BJ (cell line): ENCODE measurements at regions not wholly inside any gene's neighbourhood (a gene's known extent, or its start where the extent isn't known, plus 50 kb on each side); places are given as distances from the start of the nearest gene placed in this dataset.

Experiments
- CTCF ChIA-PET: fragments of 350-600 bp; formaldehyde crosslinking; extraction: SDS; loops from one replicate; lab custom pipeline; 2021; ENCODE audit warnings: antibody characterized with exemption, inconsistent platforms; lab: Yijun Ruan, JAX
- POLR2A ChIA-PET: fragments of 300-600 bp; sonication (Branson Sonifier 250); formaldehyde crosslinking; extraction: SDS; loops from one replicate; lab custom pipeline; 2021; ENCODE audit warnings: antibody characterized with exemption; lab: Charles Lee
- DNase-seq: peaks from one replicate; pipeline ENCODE4 v3.0.0-alpha.2; 2011; ENCODE audit warnings: low read depth
- H3K27me3 ChIP-seq: 2 replicates; pipeline ENCODE4 v1.6.0; 2011; ENCODE audit warnings: low read length; ENCODE audit not compliant: control insufficient read depth, insufficient read depth
- H3K36me3 ChIP-seq: 2 replicates; pipeline ENCODE4 v1.5.1; 2011; ENCODE audit warnings: low read length; ENCODE audit not compliant: control insufficient read depth, insufficient read depth
- H3K4me3 ChIP-seq: 2 replicates; pipeline ENCODE4 v1.5.1; 2011; ENCODE audit warnings: low read depth, mild to moderate bottlenecking, control low read depth, low read length
- TF ChIP-seq, protein P1 (sequence below): IDR thresholded peaks from 2 replicates; pipeline ENCODE4 v1.5.1; 2011; ENCODE audit warnings: low read depth, mild to moderate bottlenecking, control low read depth, inconsistent platforms, low read length, moderate library complexity; ENCODE audit not compliant: insufficient read depth

DNA sequence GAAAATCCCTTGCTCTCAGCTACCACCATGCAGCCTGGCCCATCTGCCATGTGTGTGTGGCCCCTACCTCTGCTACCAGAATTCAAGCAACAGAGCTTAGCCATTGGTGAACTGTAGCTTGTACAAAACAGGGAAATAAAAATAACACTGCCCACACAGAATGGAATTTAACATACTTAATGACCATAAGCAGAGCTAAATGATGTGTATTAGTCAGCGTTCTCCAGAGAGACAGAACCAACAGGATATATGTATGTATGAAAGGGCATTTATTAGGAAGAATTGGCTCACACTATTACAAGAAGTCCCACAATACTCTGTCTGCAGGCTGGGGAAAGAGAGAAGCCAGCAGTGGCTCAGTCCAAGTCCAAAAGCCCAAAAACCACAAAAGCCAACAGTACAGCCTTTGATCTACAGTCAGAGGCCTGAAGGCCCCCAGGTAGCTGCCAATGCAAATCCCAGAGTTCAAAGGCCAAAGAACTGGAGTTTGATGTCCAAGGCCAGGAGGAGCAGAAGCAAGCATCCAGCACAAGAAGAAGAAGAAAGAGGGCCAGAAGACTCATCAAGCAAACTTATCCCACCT, 318.8 kb downstream of the DNAH5 start:
- CTCF ChIA-PET = no interaction called here
- Histone ChIP-seq H3K27me3 (no peaks in the 10 kb centered on the region), H3K36me3 (no peaks in the 10 kb centered on the region), H3K4me3 (no peak overlapping the region)
- DNase-seq = no peak
- POLR2A ChIA-PET = no interaction called here
- TF ChIP-seq, protein P1, sequence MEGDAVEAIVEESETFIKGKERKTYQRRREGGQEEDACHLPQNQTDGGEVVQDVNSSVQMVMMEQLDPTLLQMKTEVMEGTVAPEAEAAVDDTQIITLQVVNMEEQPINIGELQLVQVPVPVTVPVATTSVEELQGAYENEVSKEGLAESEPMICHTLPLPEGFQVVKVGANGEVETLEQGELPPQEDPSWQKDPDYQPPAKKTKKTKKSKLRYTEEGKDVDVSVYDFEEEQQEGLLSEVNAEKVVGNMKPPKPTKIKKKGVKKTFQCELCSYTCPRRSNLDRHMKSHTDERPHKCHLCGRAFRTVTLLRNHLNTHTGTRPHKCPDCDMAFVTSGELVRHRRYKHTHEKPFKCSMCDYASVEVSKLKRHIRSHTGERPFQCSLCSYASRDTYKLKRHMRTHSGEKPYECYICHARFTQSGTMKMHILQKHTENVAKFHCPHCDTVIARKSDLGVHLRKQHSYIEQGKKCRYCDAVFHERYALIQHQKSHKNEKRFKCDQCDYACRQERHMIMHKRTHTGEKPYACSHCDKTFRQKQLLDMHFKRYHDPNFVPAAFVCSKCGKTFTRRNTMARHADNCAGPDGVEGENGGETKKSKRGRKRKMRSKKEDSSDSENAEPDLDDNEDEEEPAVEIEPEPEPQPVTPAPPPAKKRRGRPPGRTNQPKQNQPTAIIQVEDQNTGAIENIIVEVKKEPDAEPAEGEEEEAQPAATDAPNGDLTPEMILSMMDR = no peak

DNA sequence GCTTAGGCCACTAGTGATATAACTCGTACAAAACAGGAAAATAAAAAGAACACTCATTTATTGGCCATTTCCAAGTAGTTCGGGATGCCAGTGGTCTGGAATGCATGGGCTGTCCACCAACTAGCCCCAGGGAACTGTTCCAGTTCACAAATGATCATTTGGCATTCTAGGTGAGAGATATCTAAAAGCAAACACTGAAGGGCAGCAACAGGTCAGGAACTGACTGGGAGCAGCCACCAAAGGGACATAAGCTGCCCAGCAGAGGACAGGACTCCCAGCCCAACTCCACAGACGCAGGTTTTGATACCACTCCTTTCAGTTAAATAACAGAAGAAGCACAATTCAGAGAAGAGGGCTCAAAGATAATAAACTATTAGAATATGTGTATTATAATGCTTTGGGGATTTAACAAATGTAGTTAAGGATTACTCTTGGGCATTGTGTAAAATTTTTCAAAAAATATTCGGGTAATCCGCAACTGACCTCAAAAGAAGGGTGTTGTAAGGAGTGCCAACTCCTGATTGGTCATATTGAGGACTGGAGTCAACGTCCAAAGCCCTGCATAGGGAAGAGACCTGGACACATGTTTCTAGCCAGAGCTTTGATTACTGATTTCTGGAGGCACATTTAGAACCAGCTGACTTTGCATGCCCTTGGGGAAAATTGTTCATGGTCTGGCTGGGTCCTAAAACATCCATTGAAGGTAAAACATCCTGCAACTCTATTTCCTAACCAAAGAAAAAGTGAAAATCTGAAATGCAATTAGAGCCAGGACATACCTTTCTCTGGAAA, 320.0 kb downstream of the DNAH5 start:
- CTCF ChIA-PET = no interaction called here
- H3K36me3 ChIP-seq = no peaks in the 10 kb centered on the region
- no peak for DNase-seq
- no peaks in the 10 kb centered on the region for H3K27me3 ChIP-seq
- H3K4me3 ChIP-seq = no peak overlapping the region
- POLR2A ChIA-PET = no interaction called here
- TF ChIP-seq, protein P1 = no peak

DNA sequence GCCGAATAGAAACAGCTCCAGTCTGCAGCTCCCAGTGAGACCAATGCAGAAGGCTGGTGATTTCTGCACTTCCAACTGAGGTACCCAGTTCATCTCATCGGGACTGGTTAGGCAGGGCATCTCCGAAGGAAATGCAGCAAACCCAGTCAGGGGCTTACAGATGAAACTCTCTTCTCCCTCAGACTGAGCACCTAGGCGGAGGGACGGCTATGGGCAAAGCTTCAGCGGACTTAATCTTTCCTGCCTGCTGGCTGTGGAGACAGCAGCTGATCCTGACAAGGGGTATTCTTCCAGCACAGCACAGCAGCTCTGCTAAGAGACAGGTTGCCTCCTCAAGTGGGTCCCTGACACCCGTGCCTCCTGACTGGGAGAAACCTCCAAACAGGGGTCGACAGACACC, 330.9 kb downstream of the DNAH5 start:
- POLR2A ChIA-PET = no interaction called here

DNA sequence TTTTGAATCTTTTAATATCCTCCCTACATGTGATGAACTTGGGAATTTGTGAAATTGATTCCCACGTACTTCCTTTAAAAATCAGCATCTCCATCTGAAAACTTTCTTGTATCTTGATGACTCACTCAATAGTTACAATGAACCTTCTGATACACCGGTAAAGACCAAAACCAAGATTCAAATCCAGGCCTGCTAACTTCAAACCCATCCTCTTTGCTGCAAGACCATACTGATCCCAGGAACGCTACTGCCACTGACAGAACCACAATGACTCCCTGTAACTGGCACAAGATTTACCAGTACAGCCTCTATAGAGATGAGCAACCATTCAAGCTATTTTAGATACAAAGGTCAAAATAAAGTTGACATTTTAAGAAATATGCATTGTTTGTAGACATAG, 332.9 kb downstream of the DNAH5 start:
- CTCF ChIA-PET = no interaction called here
- H3K27me3 ChIP-seq = no peaks in the 10 kb centered on the region
- H3K4me3 ChIP-seq = no peak overlapping the region
- no peak for DNase-seq
- TF ChIP-seq, protein P1 = no peak
- POLR2A ChIA-PET = no interaction called here
- no peaks in the 10 kb centered on the region for H3K36me3 ChIP-seq

More for the DNA sequence above, 330.9 kb downstream of the DNAH5 start:
- Histone ChIP-seq H3K27me3 (no peaks in the 10 kb centered on the region), H3K4me3 (no peak overlapping the region), H3K36me3 (no peaks in the 10 kb centered on the region)
- TF ChIP-seq, protein P1 = no peak
- no peak for DNase-seq
- CTCF ChIA-PET = no interaction called here

DNA sequence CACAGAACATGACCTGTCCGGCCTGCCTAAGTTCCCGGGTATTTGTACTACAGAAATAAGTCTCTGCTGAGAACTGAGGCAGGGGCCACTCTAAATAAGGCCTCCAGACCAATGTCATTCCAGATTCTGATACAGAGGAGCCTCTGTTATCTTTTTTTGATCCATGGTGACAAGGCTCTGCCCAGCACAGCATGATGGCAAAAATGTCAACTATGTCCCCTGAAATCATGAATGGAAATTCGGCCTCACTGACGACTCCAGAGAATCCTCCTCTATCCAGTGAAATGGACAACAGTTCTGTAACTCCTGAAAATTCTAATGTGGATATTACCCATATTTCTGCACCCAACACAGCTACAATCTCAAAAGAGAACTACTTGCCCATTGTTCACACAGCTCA, 335.0 kb downstream of the DNAH5 start:
- no peaks in the 10 kb centered on the region for H3K27me3 ChIP-seq
- CTCF ChIA-PET = no interaction called here
- TF ChIP-seq, protein P1 = no peak
- DNase-seq = no peak
- no peak overlapping the region for H3K4me3 ChIP-seq
- H3K36me3 ChIP-seq = no peaks in the 10 kb centered on the region
- POLR2A ChIA-PET = no interaction called here
